ENCODE measurements at regions not wholly inside any gene's neighbourhood (a gene's known extent, or its start where the extent isn't known, plus 50 kb on each side); places are given as distances from the start of the nearest gene placed in this dataset.
"Not testable (repeated sequence)": the region's sequence is repeated elsewhere in the genome, so short reads cannot be mapped to it uniquely, and the experiment has no call there.

GRCh38 chr21:33997436-33997835 is 75.9 kb upstream of the MRPS6 start:
- no peak for DNase-seq
- ATAC-seq, result no peak
- Histone ChIP-seq H3K36me3 (replicated peaks in 1 of 2; ENCODE audit: insufficient read depth in 1 of 2, low read depth in 2 of 2) (no peaks in the 10 kb centered on the region), H3K27ac (no peak overlapping the region), H3K4me1 (peaks cover 6% of the 10 kb centered on the region), H3K9me3 (no peaks in the 10 kb centered on the region), H3K27me3 (no peaks in the 10 kb centered on the region), H3K4me3 (no peak overlapping the region)
- TF ChIP-seq CTCF (IDR thresholded peaks at IDR 0.05) (no peak), POLR2A (IDR thresholded peaks at IDR 0.05) (no peak)
- intact Hi-C loops (cut with DNase I), result no loop called here

GRCh38 chr21:33994373-33994772 is 78.8 kb upstream of the ATP5PO start:
- no peak for TF ChIP-seq POLR2A (IDR thresholded peaks at IDR 0.05)
- TF ChIP-seq CTCF (IDR thresholded peaks at IDR 0.05), result no peak
- H3K27me3 ChIP-seq, result no peaks in the 10 kb centered on the region
- no peak for ATAC-seq
- peaks cover 6% of the 10 kb centered on the region for H3K4me1 ChIP-seq
- H3K9me3 ChIP-seq, result no peaks in the 10 kb centered on the region
- H3K36me3 ChIP-seq (replicated peaks in 1 of 2; ENCODE audit: insufficient read depth in 1 of 2, low read depth in 2 of 2), result no peaks in the 10 kb centered on the region
- no peak overlapping the region for H3K4me3 ChIP-seq
- WGBS, 2 donors, result 67 to 68% methylated on average over 5 of the region's 5 CpGs
- H3K27ac ChIP-seq, result no peak overlapping the region
- DNase-seq, result no peak
- intact Hi-C loops (cut with DNase I), result no loop called here

GRCh38 chr21:33993286-33994231 is 78.0 kb upstream of the ATP5PO start:
- 41 to 46% methylated on average over 12 of the region's 12 CpGs for WGBS, 2 donors
- H3K9me3 ChIP-seq, result no peaks in the 10 kb centered on the region
- H3K4me1 ChIP-seq, result peaks cover 6% of the 10 kb centered on the region
- ATAC-seq (no peak), DNase-seq (peak in 1 of 4 donors; percentile 38)
- H3K36me3 ChIP-seq (replicated peaks in 1 of 2; ENCODE audit: insufficient read depth in 1 of 2, low read depth in 2 of 2), result no peaks in the 10 kb centered on the region
- no peak overlapping the region for H3K27ac ChIP-seq
- H3K4me3 ChIP-seq, result no peak overlapping the region
- intact Hi-C loops (cut with DNase I), result no loop called here
- no peak for TF ChIP-seq POLR2A (IDR thresholded peaks at IDR 0.05)
- TF ChIP-seq CTCF (IDR thresholded peaks at IDR 0.05), result no peak
- H3K27me3 ChIP-seq, result no peaks in the 10 kb centered on the region

- DNase-seq; H3K36me3 ChIP-seq (replicated peaks in 1 of 2; ENCODE audit: insufficient read depth in 1 of 2, low read depth in 2 of 2); H3K9me3 ChIP-seq; H3K27ac ChIP-seq; ATAC-seq; H3K4me1 ChIP-seq; intact Hi-C loops (cut with DNase I); H3K4me3 ChIP-seq; H3K27me3 ChIP-seq: not testable (repeated sequence)
- 33 to 36% methylated on average over 2 of the region's 2 CpGs for WGBS, 2 donors
Observed at GRCh38 chr21:33992412-33992811, 76.8 kb upstream of the ATP5PO start.

- WGBS, 2 donors, result 56 to 64% methylated on average over 3 of the region's 3 CpGs
- Histone ChIP-seq H3K4me3 (no peak overlapping the region), H3K4me1 (peaks cover 6% of the 10 kb centered on the region), H3K27me3 (no peaks in the 10 kb centered on the region), H3K27ac (no peak overlapping the region), H3K9me3 (no peaks in the 10 kb centered on the region), H3K36me3 (replicated peaks in 1 of 2; ENCODE audit: insufficient read depth in 1 of 2, low read depth in 2 of 2) (no peaks in the 10 kb centered on the region)
- TF ChIP-seq POLR2A (IDR thresholded peaks at IDR 0.05) (no peak), CTCF (IDR thresholded peaks at IDR 0.05) (no peak)
- no peak for DNase-seq
- no peak for ATAC-seq
- intact Hi-C loops (cut with DNase I), result no loop called here
Observed at GRCh38 chr21:33991133-33991532, 75.5 kb upstream of the ATP5PO start.

Data from body of pancreas (tissue), 4 donors.